ENCODE measurements at regions not wholly inside any gene's neighbourhood (a gene's known extent, or its start where the extent isn't known, plus 50 kb on each side); places are given as distances from the start of the nearest gene placed in this dataset.

DNA sequence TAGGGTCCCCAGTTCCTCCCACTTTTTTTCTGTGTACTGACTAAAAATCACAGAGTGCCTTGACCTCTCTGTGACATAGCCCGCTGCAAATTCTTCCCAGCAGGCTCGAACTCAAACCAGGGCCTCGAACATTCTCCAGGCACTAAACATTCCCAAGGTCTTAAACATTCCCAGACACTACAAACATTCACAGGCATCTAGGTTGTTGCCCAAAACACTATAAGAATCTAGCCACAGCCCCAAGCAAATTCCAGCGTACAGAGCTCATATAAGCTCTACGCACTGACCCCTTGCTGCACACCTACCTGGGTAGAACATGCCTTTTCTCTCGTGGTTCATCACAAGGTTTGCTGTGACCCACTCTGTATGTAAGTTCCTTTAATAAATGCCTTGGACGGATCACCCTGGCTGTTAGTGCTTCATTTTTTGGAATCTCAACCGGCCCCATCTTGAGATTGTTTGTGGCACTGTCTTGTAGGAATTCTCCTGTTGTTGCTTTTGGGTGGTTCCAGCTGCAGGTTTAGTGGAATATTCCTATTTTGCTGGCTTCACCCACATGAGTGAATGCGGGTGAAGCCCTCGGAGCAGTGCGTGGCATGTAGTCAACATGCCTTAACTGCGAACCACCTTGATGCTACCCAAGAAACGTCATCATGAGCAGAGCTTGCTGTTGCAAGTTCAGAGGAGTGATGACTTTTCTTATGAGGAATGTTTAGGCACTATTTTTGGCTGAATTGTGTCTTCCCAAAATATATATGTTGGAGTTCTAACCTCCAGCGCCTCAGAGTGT, 230.0 kb downstream of the HS3ST1 start:
- ATAC-seq (no peak), DNase-seq (no peak)
- WGBS, 2 donors, result 63% methylated on average over 14 of the region's 14 CpGs
- no peak overlapping the region for H3K27ac ChIP-seq
- H3K36me3 ChIP-seq (replicated peaks in 1 of 2; ENCODE audit: insufficient read depth in 1 of 2, low read depth in 2 of 2), result no peaks in the 10 kb centered on the region
- no peaks in the 10 kb centered on the region for H3K4me1 ChIP-seq
- intact Hi-C loops (cut with DNase I), result no loop called here
- H3K27me3 ChIP-seq, result no peaks in the 10 kb centered on the region
- H3K4me3 ChIP-seq, result no peak overlapping the region
- TF ChIP-seq POLR2A (IDR thresholded peaks at IDR 0.05), result no peak
- no peaks in the 10 kb centered on the region for H3K9me3 ChIP-seq

DNA sequence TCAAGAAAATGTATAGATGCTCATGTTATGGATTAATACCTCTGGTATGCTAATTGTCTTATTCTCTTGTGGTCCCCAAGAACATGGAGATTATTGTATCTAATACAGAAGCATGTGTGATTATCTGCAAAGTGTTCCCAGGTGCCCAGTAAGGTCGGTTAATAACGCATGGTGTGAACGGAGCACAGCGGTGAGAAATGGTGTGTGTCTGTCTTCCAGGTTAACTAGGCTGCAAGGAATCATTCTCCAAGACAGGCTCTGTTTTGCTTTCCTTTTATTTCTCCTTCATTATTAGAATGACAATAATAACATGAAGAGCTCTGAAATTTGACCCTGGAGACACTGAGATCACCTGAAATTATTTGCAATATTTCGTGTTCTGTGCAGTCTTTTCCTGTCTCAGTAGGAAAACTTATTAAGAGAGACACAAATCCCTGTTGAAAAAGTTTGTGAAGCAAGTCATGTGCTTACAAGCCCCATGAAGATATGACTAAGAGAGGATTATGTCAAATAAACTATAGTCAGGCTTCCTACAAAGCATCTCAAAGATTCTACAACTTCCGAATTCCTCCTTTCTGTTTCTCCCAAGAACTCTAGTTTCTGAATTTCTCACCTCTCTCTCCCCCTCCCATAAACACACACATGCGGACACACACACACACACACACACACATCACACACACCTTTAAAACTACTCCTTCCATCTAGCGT, 230.9 kb downstream of the HS3ST1 start:
- WGBS, 2 donors, result 62 to 65% methylated on average over 8 of the region's 8 CpGs
- ATAC-seq (no peak), DNase-seq (no peak)
- no peak for TF ChIP-seq POLR2A (IDR thresholded peaks at IDR 0.05)
- TF ChIP-seq, protein P1, sequence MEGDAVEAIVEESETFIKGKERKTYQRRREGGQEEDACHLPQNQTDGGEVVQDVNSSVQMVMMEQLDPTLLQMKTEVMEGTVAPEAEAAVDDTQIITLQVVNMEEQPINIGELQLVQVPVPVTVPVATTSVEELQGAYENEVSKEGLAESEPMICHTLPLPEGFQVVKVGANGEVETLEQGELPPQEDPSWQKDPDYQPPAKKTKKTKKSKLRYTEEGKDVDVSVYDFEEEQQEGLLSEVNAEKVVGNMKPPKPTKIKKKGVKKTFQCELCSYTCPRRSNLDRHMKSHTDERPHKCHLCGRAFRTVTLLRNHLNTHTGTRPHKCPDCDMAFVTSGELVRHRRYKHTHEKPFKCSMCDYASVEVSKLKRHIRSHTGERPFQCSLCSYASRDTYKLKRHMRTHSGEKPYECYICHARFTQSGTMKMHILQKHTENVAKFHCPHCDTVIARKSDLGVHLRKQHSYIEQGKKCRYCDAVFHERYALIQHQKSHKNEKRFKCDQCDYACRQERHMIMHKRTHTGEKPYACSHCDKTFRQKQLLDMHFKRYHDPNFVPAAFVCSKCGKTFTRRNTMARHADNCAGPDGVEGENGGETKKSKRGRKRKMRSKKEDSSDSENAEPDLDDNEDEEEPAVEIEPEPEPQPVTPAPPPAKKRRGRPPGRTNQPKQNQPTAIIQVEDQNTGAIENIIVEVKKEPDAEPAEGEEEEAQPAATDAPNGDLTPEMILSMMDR (IDR thresholded peaks at IDR 0.05), result no peak
- Histone ChIP-seq H3K36me3 (replicated peaks in 1 of 2; ENCODE audit: insufficient read depth in 1 of 2, low read depth in 2 of 2) (no peaks in the 10 kb centered on the region), H3K9me3 (no peaks in the 10 kb centered on the region), H3K27ac (no peak overlapping the region), H3K27me3 (no peaks in the 10 kb centered on the region), H3K4me3 (no peak overlapping the region), H3K4me1 (no peaks in the 10 kb centered on the region)
- intact Hi-C loops (cut with DNase I), result no loop called here

DNA sequence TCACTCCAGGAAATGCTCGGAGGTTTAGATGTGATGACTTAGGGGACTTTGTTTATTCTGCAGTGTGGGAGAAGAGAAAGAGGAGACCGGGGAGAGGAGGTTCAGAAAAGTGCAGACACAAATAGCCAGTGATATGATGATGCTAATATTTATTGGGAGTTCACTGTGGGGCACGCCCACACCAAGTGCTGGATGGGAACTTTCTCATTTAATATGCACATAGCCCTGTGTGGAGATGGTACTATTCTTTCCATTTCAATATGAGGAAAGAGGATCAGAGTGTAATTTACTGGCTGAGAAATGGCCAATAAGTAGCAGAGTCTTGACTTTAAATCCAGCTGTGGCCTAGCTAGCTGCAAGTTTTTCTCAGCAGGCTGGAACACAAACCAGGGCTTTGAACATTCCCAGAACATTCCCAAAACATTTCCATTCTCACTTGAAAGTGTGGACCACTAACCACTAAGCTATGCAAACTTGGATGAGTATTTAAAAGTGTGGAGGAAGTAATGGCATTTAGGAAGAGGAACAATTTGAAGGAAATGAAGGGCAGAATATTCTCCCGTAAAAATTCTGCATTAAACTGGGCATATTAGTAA, 231.7 kb downstream of the HS3ST1 start:
- H3K27ac ChIP-seq, result no peak overlapping the region
- no peaks in the 10 kb centered on the region for H3K36me3 ChIP-seq (replicated peaks in 1 of 2; ENCODE audit: insufficient read depth in 1 of 2, low read depth in 2 of 2)
- no peaks in the 10 kb centered on the region for H3K27me3 ChIP-seq
- 37 to 39% methylated on average over 4 of the region's 4 CpGs for WGBS, 2 donors
- no peaks in the 10 kb centered on the region for H3K4me1 ChIP-seq
- ATAC-seq (no peak), DNase-seq (no peak)
- H3K4me3 ChIP-seq, result no peak overlapping the region
- intact Hi-C loops (cut with DNase I), result no loop called here
- no peak for TF ChIP-seq POLR2A (IDR thresholded peaks at IDR 0.05)
- TF ChIP-seq, protein P1 (IDR thresholded peaks at IDR 0.05), result no peak
- H3K9me3 ChIP-seq, result no peaks in the 10 kb centered on the region

DNA sequence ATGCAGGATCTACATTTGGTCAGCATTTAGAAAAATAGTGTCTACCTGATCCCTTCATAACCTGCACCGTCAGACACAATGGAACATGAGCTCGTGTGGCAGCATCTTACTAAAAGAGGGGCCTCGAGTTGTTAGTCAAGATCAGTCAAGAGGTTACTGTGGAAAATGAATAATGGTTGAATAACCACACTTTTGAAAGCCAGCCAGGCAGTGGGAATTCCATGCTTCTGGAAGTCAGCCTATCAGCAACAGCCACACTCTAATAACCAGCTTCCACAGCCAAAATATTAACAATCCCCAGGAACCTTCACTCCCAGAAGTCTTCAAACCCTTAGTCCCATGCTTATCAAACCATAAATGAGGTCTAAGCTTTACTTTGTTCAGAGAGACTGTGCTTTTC, 234.3 kb downstream of the HS3ST1 start:
- 21 to 23% methylated on average over 3 of the region's 3 CpGs for WGBS, 2 donors
- intact Hi-C loops (cut with DNase I), result no loop called here
- no peak for DNase-seq
- no peaks in the 10 kb centered on the region for H3K9me3 ChIP-seq
- H3K36me3 ChIP-seq (replicated peaks in 1 of 2; ENCODE audit: insufficient read depth in 1 of 2, low read depth in 2 of 2), result no peaks in the 10 kb centered on the region
- no peaks in the 10 kb centered on the region for H3K27me3 ChIP-seq
- ATAC-seq, result no peak
- H3K4me1 ChIP-seq, result no peaks in the 10 kb centered on the region
- H3K27ac ChIP-seq, result no peak overlapping the region
- H3K4me3 ChIP-seq, result no peak overlapping the region
- no peak for TF ChIP-seq POLR2A (IDR thresholded peaks at IDR 0.05)
- TF ChIP-seq, protein P1 (IDR thresholded peaks at IDR 0.05), result no peak

DNA sequence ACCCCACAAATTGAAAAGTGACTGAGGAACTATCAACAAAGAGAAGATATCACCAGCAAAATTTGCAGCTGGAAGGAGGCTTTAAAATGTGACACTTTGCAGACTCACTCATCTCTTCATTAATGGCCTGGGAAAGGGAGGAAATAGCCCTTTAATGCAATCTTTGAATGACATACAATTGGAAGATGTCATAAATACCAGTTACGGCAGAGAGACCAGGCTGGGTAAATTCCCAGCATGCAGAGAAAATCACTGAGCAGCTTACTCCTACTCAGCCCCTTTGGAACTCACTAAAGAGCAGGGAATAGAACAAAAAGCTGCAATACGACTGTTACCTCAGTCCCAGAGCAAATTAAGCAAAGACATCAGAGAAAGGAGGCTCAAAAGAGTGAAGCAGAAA, 238.9 kb downstream of the HS3ST1 start:
- no peak for ATAC-seq
- no peak overlapping the region for H3K4me3 ChIP-seq
- no peaks in the 10 kb centered on the region for H3K27me3 ChIP-seq
- no peaks in the 10 kb centered on the region for H3K4me1 ChIP-seq
- H3K27ac ChIP-seq, result no peak overlapping the region
- H3K36me3 ChIP-seq (replicated peaks in 1 of 2; ENCODE audit: insufficient read depth in 1 of 2, low read depth in 2 of 2), result no peaks in the 10 kb centered on the region
- TF ChIP-seq, protein P1 (IDR thresholded peaks at IDR 0.05), result no peak
- no peak for TF ChIP-seq POLR2A (IDR thresholded peaks at IDR 0.05)
- 10 to 14% methylated on average over 2 of the region's 2 CpGs for WGBS, 2 donors
- DNase-seq, result no peak
- no peaks in the 10 kb centered on the region for H3K9me3 ChIP-seq
- intact Hi-C loops (cut with DNase I), result no loop called here

Data from body of pancreas (tissue), 4 donors.